ENCODE measurements at regions not wholly inside any gene's neighbourhood (a gene's known extent, or its start where the extent isn't known, plus 50 kb on each side); places are given as distances from the start of the nearest gene placed in this dataset.

DNA sequence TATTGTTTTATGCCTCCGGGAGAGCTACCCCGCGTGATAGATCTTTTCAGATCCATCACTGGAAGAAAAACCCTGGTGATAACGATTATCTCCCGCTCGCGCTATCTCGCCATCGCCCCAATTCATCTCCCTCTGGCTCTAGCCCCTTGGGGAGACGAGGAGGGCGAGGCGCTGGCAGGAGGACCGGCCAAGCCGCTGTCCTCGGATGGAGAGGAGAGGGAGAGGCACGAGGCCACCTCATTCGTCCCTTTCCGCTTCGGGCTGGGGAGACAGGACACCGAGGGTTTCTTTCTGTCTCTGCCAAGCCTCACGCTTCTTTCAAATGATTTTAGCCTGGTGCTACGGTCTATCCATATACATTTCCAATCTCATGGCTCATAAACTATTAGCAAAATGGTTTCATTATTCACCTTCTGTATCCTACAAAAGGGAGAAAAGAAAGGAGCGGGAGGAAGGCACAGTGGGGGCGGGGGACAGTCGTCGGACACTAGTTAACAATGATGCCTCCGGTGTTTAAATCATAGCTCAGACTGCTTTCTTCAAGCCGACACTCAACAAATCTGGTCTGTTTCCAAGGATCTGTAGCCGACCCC lies 415.0 kb upstream of the ESRRG start:
- TF ChIP-seq, protein P1, sequence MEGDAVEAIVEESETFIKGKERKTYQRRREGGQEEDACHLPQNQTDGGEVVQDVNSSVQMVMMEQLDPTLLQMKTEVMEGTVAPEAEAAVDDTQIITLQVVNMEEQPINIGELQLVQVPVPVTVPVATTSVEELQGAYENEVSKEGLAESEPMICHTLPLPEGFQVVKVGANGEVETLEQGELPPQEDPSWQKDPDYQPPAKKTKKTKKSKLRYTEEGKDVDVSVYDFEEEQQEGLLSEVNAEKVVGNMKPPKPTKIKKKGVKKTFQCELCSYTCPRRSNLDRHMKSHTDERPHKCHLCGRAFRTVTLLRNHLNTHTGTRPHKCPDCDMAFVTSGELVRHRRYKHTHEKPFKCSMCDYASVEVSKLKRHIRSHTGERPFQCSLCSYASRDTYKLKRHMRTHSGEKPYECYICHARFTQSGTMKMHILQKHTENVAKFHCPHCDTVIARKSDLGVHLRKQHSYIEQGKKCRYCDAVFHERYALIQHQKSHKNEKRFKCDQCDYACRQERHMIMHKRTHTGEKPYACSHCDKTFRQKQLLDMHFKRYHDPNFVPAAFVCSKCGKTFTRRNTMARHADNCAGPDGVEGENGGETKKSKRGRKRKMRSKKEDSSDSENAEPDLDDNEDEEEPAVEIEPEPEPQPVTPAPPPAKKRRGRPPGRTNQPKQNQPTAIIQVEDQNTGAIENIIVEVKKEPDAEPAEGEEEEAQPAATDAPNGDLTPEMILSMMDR (IDR thresholded peaks at IDR 0.05; ENCODE audit: insufficient read depth, low read length) = no peak
- no peak for DNase-seq (ENCODE audit: low read depth)
- no peak overlapping the region for H3K4me3 ChIP-seq (ENCODE audit: low read depth, low read length)

DNA sequence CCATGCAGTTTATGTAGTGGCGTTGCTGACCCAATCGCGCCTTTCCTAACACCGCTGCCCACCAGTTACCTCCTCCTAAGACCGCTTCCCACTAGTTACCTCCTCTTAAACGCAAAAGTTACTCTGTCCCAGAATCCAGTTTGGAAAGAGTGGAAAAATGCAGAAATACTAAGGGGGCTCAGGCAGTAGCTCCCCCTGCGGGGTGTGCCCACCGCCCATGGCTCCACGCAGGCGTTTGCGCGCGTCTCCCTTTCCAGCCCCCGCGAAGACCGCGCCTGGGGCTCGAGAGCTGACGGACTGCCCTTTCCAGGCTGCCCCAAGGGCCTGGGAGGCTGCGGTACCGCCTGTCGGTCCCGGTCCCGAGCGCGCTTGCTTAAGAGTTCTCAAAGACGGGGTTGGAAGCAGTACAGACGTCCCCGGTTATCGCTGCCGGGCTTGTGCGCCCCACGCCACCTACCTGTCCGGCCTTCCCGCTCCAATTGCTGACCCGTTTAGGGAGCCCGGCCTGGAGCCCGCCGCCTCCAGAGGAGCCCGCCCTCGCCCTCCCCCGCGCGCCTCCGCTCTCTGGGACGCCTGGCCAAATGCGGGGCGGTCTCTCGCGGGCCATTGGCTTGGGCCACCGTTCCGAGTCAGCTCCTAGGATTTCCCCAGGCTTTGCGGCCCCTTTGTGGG lies 414.1 kb upstream of the ESRRG start:
- no peak for DNase-seq (ENCODE audit: low read depth)
- TF ChIP-seq, protein P1 (IDR thresholded peaks at IDR 0.05; ENCODE audit: insufficient read depth, low read length) = no peak
- no peak overlapping the region for H3K4me3 ChIP-seq (ENCODE audit: low read depth, low read length)

DNA sequence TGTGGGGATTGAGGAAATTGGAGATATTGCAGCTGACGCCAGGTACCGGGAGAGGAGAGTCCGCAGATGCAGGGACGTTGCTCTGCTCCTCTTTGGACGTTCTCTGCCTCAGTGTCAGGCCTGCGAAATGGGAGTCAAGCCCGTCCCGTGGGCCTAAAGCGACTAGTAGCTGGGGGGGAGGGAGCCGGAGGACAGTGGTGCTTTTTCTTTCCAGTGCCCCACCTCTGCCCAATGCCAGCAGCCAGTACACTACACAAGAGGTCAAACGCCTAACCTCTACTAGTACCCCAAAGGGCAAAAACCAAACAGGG lies 413.6 kb upstream of the ESRRG start:
- no peak for DNase-seq (ENCODE audit: low read depth)
- H3K4me3 ChIP-seq (ENCODE audit: low read depth, low read length) = no peak overlapping the region
- TF ChIP-seq, protein P1 (IDR thresholded peaks at IDR 0.05; ENCODE audit: insufficient read depth, low read length) = no peak

DNA sequence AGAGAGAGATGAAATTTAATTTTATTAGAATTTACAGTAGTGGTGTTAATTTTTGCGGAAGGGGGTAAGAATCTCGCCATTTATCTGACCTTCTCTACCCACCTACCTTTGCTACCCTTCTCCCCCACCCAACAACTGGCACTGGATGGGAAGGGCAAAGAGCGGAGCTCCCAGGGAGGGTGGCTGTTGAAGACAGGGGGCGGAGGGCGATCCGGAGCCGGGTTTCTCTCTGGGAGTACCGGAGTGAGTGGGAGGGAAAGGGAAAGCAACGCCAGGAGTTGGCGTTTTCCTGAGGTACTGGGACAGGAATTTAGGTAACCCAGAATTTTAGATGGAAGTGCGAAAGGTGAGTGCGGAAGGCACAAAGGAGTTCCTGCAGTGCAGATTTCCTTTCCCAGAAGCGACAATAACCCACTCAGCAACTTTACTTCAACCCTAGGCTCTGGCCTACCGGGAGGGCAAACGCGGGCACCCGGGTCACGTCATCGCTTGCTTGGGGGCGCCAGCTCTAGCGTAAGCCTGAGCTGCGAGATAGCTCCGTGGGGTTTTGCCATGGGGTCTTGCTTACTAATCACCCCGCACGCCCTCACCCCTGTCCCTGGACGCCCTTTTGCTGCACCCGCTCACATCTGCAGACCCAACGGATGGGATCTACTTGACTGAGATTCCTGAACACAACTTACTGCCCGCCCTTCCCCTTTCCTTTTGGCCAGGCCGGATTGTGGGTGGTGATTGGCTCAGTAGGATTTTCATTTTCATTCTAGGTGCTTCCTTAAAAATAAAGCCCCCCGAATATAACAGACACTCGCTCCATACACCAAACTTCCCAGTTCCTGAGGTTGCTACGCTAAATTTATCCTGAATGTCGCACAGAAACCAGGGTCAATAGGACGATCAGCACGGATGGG lies 413.0 kb upstream of the ESRRG start:
- TF ChIP-seq, protein P1 (IDR thresholded peaks at IDR 0.05; ENCODE audit: insufficient read depth, low read length) = no peak
- no peak overlapping the region for H3K4me3 ChIP-seq (ENCODE audit: low read depth, low read length)
- DNase-seq (ENCODE audit: low read depth) = no peak

DNA sequence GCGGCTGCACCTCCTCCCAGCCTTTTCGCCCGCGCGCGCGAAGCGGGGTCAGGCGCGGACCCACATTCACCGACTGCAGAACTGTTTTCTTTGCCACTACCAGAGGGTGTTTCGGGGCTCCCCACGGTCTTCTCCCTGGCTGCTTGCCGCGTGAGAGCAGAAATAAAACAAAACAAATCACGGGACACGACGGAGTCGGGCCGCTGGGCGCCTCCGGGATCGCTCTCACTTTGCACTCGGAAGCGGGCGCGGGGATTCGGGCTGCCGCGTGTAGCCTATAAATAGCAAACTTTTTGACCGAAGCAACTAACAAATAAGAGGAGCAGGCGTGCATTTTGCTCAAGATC lies 412.3 kb upstream of the ESRRG start:
- DNase-seq (ENCODE audit: low read depth) = peak; percentile 2
- H3K4me3 ChIP-seq (ENCODE audit: low read depth, low read length) = peak overlapping the region; percentile 61
- TF ChIP-seq, protein P1 (IDR thresholded peaks at IDR 0.05; ENCODE audit: insufficient read depth, low read length) = no peak

DNA sequence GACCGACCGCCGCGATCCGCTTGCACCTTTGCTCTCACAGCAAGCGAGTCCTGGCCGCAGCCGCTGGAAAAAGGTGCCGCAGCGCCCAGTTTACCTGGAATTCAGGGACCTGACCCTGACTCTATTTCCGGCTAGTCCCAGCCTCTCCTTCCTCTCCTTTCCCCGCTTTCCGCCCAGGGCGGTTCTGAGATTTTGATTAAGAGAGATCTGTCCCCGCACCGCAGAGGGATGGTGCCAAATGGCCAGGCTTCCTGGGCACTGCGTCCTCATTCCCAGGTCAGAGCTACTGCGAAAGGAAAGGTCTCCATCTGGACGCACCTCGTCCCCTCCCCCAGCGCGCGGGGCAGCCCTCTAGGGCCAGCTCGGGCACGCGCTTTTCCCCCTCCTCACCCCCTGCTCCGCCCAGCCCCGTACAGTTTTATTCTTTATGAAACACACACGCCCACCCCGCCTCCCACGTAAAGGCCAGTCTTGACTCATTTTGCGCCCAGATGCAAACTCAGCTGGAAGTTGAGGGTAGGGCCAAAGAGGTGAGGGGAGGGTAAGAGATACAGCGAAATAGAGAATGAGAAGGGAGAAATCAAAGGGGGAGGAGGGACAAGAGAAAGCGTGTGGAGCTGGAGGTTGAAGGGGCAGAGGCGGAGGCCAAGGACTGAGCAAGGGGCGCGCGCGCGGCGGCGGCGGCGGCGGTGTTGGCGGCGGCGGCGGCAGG lies 411.8 kb upstream of the ESRRG start:
- TF ChIP-seq, protein P1 (IDR thresholded peaks at IDR 0.05; ENCODE audit: insufficient read depth, low read length) = no peak
- DNase-seq (ENCODE audit: low read depth) = peak; percentile 3
- H3K4me3 ChIP-seq (ENCODE audit: low read depth, low read length) = peak overlapping the region; percentile 61
